NCI-H2081 (cell line): ENCODE measurements at regions not wholly inside any gene's neighbourhood (a gene's known extent, or its start where the extent isn't known, plus 50 kb on each side); places are given as distances from the start of the nearest gene placed in this dataset.
"Not testable (repeated sequence)": the region's sequence is repeated elsewhere in the genome, so short reads cannot be mapped to it uniquely, and the experiment has no call there.

Experiments used
- DNase-seq, 2 experiments: peaks; one replicate each; lab custom pipeline; 2025; lab: John Stamatoyannopoulos, UW

- no peak for DNase-seq
Measured at GRCh38 chr9:81430727-81431126, 258.6 kb downstream of the TLE1 start.

- no peak for DNase-seq
Measured at GRCh38 chr9:81427870-81428269, 261.5 kb downstream of the TLE1 start.

GRCh38 chr9:81424431-81424830 is 264.9 kb downstream of the TLE1 start:
- DNase-seq: no peak

- DNase-seq: no peak
Measured at GRCh38 chr9:81423589-81424326, 265.6 kb downstream of the TLE1 start.

- not testable (repeated sequence) for DNase-seq
Measured at GRCh38 chr9:81421090-81421489, 268.3 kb downstream of the TLE1 start.

- no peak for DNase-seq
Measured at GRCh38 chr9:81420024-81420423, 269.3 kb downstream of the TLE1 start.

- DNase-seq: peak in 1 of 2 experiments; percentile 36
Measured at GRCh38 chr9:81417941-81418340, 271.4 kb downstream of the TLE1 start.

GRCh38 chr9:81417299-81417675 is 272.1 kb downstream of the TLE1 start:
- DNase-seq: no peak

- DNase-seq: peak in 1 of 2 experiments; percentile 20
Measured at GRCh38 chr9:81416476-81417298, 272.7 kb downstream of the TLE1 start.

- DNase-seq: no peak
Measured at GRCh38 chr9:81414836-81415235, 274.5 kb downstream of the TLE1 start.

- no peak for DNase-seq
Measured at GRCh38 chr9:81411961-81412360, 277.4 kb downstream of the TLE1 start.

GRCh38 chr9:81410201-81410600 is 279.1 kb downstream of the TLE1 start:
- DNase-seq: no peak

- DNase-seq: no peak
Measured at GRCh38 chr9:81408951-81409350, 280.4 kb downstream of the TLE1 start.

- no peak for DNase-seq
Measured at GRCh38 chr9:81404931-81405598, 284.3 kb downstream of the TLE1 start.

- no peak for DNase-seq
Measured at GRCh38 chr9:81397481-81398381, 291.6 kb downstream of the TLE1 start.

- no peak for DNase-seq
Measured at GRCh38 chr9:81396528-81396927, 292.8 kb downstream of the TLE1 start.

- DNase-seq: no peak
Measured at GRCh38 chr9:81395676-81396054, 293.7 kb downstream of the TLE1 start.

GRCh38 chr9:81394881-81395675 is 294.3 kb downstream of the TLE1 start:
- peak in 1 of 2 experiments; percentile 51 for DNase-seq

- no peak for DNase-seq
Measured at GRCh38 chr9:81393985-81394811, 295.1 kb downstream of the TLE1 start.

GRCh38 chr9:81391457-81391825 is 297.9 kb downstream of the TLE1 start:
- no peak for DNase-seq
